Nucleus accumbens (tissue), 56 donors: ENCODE measurements at regions not wholly inside any gene's neighbourhood (a gene's known extent, or its start where the extent isn't known, plus 50 kb on each side); places are given as distances from the start of the nearest gene placed in this dataset.
A peak's percentile ranks its signal among the peaks of the same experiment; 100 is the strongest.
"Not testable (repeated sequence)": the region's sequence is repeated elsewhere in the genome, so short reads cannot be mapped to it uniquely, and the experiment has no call there.

ENCODE experiments used
- DNase-seq, 56 donors: peaks; one replicate each; lab custom pipeline; 2025; lab: John Stamatoyannopoulos, UW

DNA sequence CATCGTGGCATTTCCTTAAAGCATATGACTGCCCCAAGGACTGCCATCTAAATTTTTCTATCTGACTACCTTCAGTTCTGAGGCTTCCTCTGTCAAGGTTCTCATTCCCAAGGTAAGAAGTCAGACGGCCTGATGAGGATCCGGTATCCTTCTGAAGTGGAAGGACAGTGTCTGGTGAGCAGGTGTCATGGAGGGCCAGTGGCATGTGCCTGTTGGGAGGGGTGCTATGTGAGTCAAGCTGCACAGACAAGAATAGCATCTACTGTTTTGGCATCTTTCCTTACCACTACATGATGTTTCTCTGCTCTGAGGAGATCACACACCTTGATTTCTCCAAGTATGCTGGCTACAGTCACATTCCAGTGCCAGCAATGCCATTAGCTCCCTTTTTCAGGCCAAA lies 99.6 kb upstream of the RGS1 start:
- no peak for DNase-seq

GRCh38 chr1:192476802-192477298 lies 98.7 kb upstream of the RGS1 start:
- no peak for DNase-seq

GRCh38 chr1:192477630-192478029 lies 97.9 kb upstream of the RGS1 start:
- DNase-seq: no peak

DNA sequence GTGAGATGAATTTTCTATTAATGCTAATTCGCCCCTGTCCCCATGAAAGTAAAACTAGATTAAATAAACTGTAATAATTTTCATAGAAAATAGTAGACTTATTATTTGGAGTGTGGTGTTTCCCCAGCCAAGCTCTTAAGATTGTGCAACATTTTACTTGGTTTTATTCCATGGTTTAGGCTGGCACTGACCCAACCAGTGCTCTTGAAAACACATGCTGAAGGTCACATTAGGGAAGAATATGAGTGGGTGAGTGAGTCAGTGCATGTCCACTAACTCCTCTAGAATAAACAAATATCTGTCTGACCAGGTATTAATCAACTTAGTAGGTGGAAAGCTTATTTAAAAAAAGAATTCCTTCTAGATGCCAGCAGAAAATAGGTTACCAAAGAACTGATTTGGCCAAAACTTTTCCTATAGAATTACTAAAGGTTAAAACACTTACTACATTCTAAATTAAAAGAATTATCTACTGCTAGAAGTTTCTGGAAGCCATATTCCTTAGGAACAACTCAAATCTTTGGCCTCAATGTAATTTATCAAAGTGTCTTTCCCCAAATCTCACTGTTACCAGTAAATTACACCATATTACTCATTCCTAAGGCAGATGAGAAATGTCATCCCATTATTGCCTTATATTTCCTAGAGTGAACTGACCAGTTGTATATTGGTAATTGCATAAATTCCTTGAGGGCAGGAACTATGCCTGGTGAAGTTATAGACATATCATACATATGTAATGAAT lies 89.7 kb upstream of the RGS1 start:
- DNase-seq: no peak

DNA sequence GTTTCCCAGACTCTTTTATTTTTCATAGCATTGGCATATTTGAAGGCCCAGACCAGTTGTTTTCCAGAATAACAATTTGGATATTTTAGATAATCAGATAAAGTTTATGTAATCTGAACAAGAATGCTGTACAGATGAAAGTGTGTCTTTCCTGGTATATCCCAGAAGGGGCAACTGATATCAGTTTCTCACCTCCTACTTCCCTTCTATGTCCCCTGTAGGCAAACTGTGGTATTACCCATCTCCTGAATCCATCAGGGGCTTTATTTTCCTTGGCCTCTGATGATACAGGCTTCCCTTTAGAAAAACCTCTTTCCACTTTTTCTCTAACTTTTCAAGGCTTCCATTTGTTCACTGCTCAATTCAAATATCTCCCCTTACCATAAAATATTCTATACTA lies 87.5 kb upstream of the RGS1 start:
- DNase-seq: no peak

DNA sequence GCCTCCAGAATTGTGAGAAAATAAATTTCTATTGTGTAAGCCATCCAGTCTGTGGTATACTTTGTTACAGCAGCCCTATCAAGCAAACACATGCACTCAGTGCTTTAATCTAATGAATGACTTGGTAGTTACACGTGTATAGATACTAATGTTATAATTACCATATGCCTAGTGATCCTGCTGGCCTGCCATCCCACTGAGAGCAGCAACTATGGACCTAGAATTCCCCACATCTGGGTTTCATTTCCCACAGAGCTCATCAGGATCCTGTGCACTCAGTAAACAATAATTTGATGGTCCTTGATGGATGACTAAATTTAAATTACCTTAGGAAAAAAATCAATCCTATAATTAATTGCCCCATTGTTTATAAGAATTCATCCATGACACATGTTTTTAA lies 86.5 kb upstream of the RGS1 start:
- DNase-seq: no peak

- peak in 1 of 56 donors; percentile 13 for DNase-seq
Measured at GRCh38 chr1:192489748-192490147, 85.8 kb upstream of the RGS1 start.

- no peak for DNase-seq
Measured at GRCh38 chr1:192491804-192492554, 83.6 kb upstream of the RGS1 start.

- no peak for DNase-seq
Measured at GRCh38 chr1:192493584-192493983, 82.0 kb upstream of the RGS1 start.

DNA sequence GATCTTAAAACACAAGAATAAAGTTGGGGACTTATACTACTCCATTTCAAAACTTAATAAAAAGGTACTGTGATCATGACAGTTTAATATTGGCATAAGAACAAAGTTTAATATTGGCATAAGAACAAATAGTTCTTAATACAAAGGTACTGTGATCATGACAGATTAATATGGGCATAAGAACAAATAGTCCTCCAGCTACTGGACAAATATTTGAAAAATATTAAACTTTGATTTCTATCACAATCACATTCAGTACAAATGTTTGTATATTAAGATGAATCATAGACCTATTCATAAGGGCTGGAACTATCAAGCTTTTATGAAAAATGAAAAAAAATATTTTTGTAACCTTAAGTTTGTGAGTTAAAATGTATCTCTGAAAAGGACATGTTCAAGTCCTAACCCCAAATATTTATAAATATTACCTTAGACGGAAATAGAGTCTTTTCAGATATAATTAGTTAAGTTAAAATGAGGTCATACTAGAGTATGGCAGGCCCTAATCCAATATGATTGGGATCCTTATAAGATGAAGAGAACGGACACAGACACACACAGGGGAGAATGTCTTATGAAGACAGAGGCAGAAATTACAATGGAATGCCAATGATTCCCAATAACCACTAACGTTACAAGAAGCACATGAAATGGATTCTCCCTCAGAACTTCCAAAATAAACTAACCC lies 79.1 kb upstream of the RGS1 start:
- no peak for DNase-seq

- DNase-seq: no peak
Measured at GRCh38 chr1:192497214-192497794, 78.3 kb upstream of the RGS1 start.

GRCh38 chr1:192498092-192498491 lies 77.5 kb upstream of the RGS1 start:
- not testable (repeated sequence) for DNase-seq

DNA sequence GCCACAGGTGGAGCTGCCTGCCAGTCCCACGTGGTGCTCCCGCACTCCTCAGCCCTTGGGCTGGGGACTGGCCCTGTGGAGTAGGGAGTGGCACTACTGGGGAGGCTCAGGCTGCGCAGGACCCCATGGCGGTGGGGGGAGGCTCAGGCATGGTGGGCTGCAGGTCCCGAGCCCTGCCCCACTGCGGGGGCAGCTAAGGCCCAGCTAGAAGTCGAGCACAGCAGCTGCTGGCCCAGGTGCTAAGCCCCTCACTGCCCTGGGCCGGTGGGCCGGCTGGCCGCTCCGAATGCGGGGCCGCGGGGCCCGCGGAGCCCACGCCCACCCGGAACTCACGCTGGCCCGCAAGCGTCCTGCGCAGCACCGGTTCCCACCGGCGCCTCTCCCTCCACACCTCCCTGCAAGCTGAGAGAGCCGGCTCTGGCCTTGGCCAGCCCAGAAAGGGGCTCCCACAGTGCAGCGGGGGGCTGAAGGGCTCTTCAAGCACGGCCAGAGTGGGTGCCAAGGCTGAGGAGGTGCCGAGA lies 76.5 kb upstream of the RGS1 start:
- DNase-seq: not testable (repeated sequence)

DNA sequence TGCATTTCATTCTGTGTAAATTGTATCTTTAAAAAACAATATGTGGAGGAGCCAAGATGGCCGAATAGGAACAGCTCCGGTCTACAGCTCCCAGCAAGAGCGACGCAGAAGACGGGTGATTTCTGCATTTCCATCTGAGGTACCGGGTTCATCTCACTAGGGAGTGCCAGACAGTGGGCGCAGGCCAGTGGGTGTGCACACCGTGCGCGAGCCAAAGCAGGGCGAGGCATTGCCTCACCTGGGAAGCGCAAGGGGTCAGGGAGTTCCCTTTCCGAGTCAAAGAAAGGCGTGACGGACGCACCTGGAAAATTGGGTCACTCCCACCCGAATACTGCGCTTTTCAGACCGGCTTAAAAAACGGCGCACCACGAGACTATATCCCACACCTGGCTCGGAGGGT lies 75.0 kb upstream of the RGS1 start:
- not testable (repeated sequence) for DNase-seq

- no peak for DNase-seq
Measured at GRCh38 chr1:192506741-192507155, 68.8 kb upstream of the RGS1 start.

- DNase-seq: peak in 2 of 56 donors; percentile 10 to 11
Measured at GRCh38 chr1:192512426-192513162, 63.0 kb upstream of the RGS1 start.

- DNase-seq: no peak
Measured at GRCh38 chr1:192513196-192513595, 62.4 kb upstream of the RGS1 start.

- DNase-seq: no peak
Measured at GRCh38 chr1:192513697-192514096, 61.9 kb upstream of the RGS1 start.

- peak in 1 of 56 donors; percentile 8 for DNase-seq
Measured at GRCh38 chr1:192516776-192517297, 58.7 kb upstream of the RGS1 start.
